K562 (cell line): ENCODE measurements at regions not wholly inside any gene's neighbourhood (a gene's known extent, or its start where the extent isn't known, plus 50 kb on each side); places are given as distances from the start of the nearest gene placed in this dataset.
"Not testable (repeated sequence)": the region's sequence is repeated elsewhere in the genome, so short reads cannot be mapped to it uniquely, and the experiment has no call there.

Experiments used
- BRD9 ChIP-seq: fragments of 450-650 bp; IDR thresholded peaks from 2 replicates; pipeline ENCODE4 v1.6.1; 2018; ENCODE audit warnings: low read depth; ENCODE audit not compliant: partially characterized antibody
- CREB3L1 ChIP-seq: fragments of 450-650 bp; IDR thresholded peaks from 2 replicates; pipeline ENCODE4 v1.6.1; 2014; ENCODE audit warnings: low read depth, mild to moderate bottlenecking, moderate library complexity, borderline replicate concordance
- DPF2 ChIP-seq: fragments of 450-650 bp; IDR thresholded peaks from 2 replicates; pipeline ENCODE4 v1.6.1; 2016
- EHMT2 ChIP-seq: fragments of 450-650 bp; IDR thresholded peaks from 2 replicates; pipeline ENCODE4 v1.6.1; 2018; ENCODE audit warnings: antibody characterized with exemption
- FOXK2 ChIP-seq, 2 experiments: fragments of 450-650 bp; IDR thresholded peaks in 1 of 2; conservative IDR thresholded peaks in 1 of 2; 2 replicates each; pipeline ENCODE4 v1.6.1; 2016; ENCODE audit warnings: low read depth in 2 of 2, mild to moderate bottlenecking in 1 of 2
- MAZ ChIP-seq, 2 experiments: fragments of 450-650 bp in 1 of 2; sonication (generic) in 1 of 2; formaldehyde crosslinking; IDR thresholded peaks in 1 of 2; conservative IDR thresholded peaks in 1 of 2; 2 replicates each; pipeline versions ENCODE4 v1.4.0 to v1.5.0; 2020; ENCODE audit warnings: mild to moderate bottlenecking in 1 of 2, missing genetic modification reagents in 1 of 2
- MYC ChIP-seq, 2 experiments: fragments of 250-450 bp in 1 of 2; sonication (Bioruptor Pico) in 1 of 2; IDR thresholded peaks; 2 replicates each; pipeline versions ENCODE4 v1.5.1 to v1.6.1; 2012 to 2021; ENCODE audit warnings: low read depth in 2 of 2, borderline replicate concordance in 1 of 2, improper control_type of control experiment in 1 of 2, low read length in 1 of 2, mild to moderate bottlenecking in 1 of 2, moderate library complexity in 1 of 2
- NRF1 ChIP-seq, 2 experiments: fragments of 450-650 bp; IDR thresholded peaks in 1 of 2; conservative IDR thresholded peaks in 1 of 2; 2 replicates each; pipeline ENCODE4 v1.6.1; 2014; ENCODE audit warnings: mild to moderate bottlenecking in 2 of 2
- POLR2A ChIP-seq: fragments of 450-650 bp; conservative IDR thresholded peaks from 2 replicates; pipeline ENCODE4 v1.6.1; 2016
- SMARCC2 ChIP-seq: fragments of 450-650 bp; IDR thresholded peaks from 2 replicates; pipeline ENCODE4 v1.6.1; 2017; ENCODE audit warnings: antibody characterized with exemption, moderate library complexity, mild to moderate bottlenecking, low read depth
- TFAP4 ChIP-seq: sonication (generic); formaldehyde crosslinking; IDR thresholded peaks from 2 replicates; pipeline ENCODE4 v1.8.0; 2022; ENCODE audit warnings: missing genetic modification reagents, mild to moderate bottlenecking, moderate library complexity, borderline replicate concordance
- ZBTB40 ChIP-seq, 2 experiments: fragments of 450-650 bp in 1 of 2; sonication (generic) in 1 of 2; formaldehyde crosslinking in 1 of 2; IDR thresholded peaks; 2 replicates each; pipeline versions ENCODE4 v1.7.1 to v1.9.0; 2016 to 2022; ENCODE audit warnings: inconsistent platforms in 1 of 2, mild to moderate bottlenecking in 1 of 2, missing genetic modification reagents in 1 of 2
- ZSCAN29 ChIP-seq: fragments of 450-650 bp; IDR thresholded peaks from 2 replicates; pipeline ENCODE4 v1.6.1; 2017

- TF ChIP-seq TFAP4 (CRISPR knock-in tag) (peak; percentile 71; the same call in 1 of the 2 replicates), FOXK2 (conservative IDR thresholded peaks at IDR 0.05 in 1 of 2, IDR thresholded peaks at IDR 0.05 in 1 of 2; ENCODE audit: low read depth in 2 of 2) (peak; percentile 72 to 74; a peak in 3 of 4 replicates), ZBTB40 (IDR thresholded peaks at IDR 0.05) (peak; percentile 77), POLR2A (peak; percentile 67), MYC (CRISPR knock-in tag; IDR thresholded peaks at IDR 0.05; ENCODE audit: borderline replicate concordance, low read depth) (peak; percentile 33; the same call in 1 of the 2 replicates), SMARCC2 (0 out of 2 replicates have a peak, but pooled peaks have one; percentile 33), NRF1 (conservative IDR thresholded peaks at IDR 0.05 in 1 of 2, IDR thresholded peaks at IDR 0.05 in 1 of 2) (peak; percentile 62 to 73), ZSCAN29 (0 out of 2 replicates have a peak, but pooled peaks have one; percentile 72), MAZ (CRISPR knock-in tag; conservative IDR thresholded peaks at IDR 0.05 in 1 of 2, IDR thresholded peaks at IDR 0.05 in 1 of 2) (peak; percentile 43 to 55; a peak in 2 of 4 replicates), EHMT2 (peak; percentile 52; the same call in 1 of the 2 replicates), BRD9 (peak; percentile 56), DPF2 (peak; percentile 37; the same call in 1 of the 2 replicates), CREB3L1 (peak; percentile 37; the same call in 1 of the 2 replicates)
- not testable (repeated sequence) for TF ChIP-seq ZBTB40 (CRISPR knock-in tag; IDR thresholded peaks at IDR 0.05); MYC (IDR thresholded peaks at IDR 0.05; ENCODE audit: low read depth, low read length)
Observed at GRCh38 chr3:17860840-17861471, 118.5 kb upstream of the TBC1D5 start (continued).
